Peyer's patch (tissue), 4 donors: ENCODE measurements at regions not wholly inside any gene's neighbourhood (a gene's known extent, or its start where the extent isn't known, plus 50 kb on each side); places are given as distances from the start of the nearest gene placed in this dataset.

ENCODE experiments used
- POLR2A ChIP-seq, 2 donors: fragments of 450-650 bp; IDR thresholded peaks; one replicate each; pipeline ENCODE4 v1.5.1; 2017; ENCODE audit warnings: antibody characterized with exemption in 2 of 2, mild to moderate bottlenecking in 2 of 2, moderate library complexity in 2 of 2
- TF ChIP-seq, protein P1 (sequence below), 6 experiments: fragments of 450-650 bp in 4 of 6; fragments of 200-600 bp in 2 of 6; sonication (generic) in 1 of 6; IDR thresholded peaks; one replicate each; pipeline ENCODE4 v1.5.1; 2017 to 2019; ENCODE audit warnings: antibody characterized with exemption in 6 of 6, mild to moderate bottlenecking in 3 of 6, moderate library complexity in 1 of 6

DNA sequence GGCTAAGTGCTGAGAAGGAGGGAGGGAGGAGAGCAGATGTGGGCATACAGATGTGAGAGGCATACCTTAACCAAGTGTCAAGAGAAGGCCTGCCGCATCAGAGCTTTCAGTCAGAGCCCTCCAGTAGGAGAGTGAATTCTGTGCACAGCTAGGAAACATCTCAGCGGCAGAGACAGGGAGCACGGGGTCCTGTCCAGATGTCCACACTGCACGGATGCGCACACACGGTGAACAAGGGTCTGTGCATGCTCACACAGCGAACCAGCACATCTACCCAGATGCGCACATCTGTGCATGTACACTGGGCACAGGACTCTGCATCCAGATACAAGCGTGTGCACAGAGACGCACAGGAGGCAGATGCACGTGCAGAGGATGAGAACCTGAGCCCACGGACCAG, 778.0 kb downstream of the BRD1 start:
- TF ChIP-seq, protein P1, sequence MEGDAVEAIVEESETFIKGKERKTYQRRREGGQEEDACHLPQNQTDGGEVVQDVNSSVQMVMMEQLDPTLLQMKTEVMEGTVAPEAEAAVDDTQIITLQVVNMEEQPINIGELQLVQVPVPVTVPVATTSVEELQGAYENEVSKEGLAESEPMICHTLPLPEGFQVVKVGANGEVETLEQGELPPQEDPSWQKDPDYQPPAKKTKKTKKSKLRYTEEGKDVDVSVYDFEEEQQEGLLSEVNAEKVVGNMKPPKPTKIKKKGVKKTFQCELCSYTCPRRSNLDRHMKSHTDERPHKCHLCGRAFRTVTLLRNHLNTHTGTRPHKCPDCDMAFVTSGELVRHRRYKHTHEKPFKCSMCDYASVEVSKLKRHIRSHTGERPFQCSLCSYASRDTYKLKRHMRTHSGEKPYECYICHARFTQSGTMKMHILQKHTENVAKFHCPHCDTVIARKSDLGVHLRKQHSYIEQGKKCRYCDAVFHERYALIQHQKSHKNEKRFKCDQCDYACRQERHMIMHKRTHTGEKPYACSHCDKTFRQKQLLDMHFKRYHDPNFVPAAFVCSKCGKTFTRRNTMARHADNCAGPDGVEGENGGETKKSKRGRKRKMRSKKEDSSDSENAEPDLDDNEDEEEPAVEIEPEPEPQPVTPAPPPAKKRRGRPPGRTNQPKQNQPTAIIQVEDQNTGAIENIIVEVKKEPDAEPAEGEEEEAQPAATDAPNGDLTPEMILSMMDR (IDR thresholded peaks at IDR 0.05), result no peak
- TF ChIP-seq POLR2A (IDR thresholded peaks at IDR 0.05), result no peak
